Smooth muscle cell (in vitro differentiated cells): ENCODE measurements at regions not wholly inside any gene's neighbourhood (a gene's known extent, or its start where the extent isn't known, plus 50 kb on each side); places are given as distances from the start of the nearest gene placed in this dataset.

Experiments
- DNase-seq: peaks from one replicate; lab custom pipeline; 2025; ENCODE audit not compliant: unreplicated experiment; lab: John Stamatoyannopoulos, UW
- H2AFZ ChIP-seq: fragments of 200-600 bp; sonication (generic); 2 replicates; pipeline ENCODE4 v1.6.0; 2016; ENCODE audit warnings: antibody characterized with exemption, low read depth, mild to moderate bottlenecking
- H3F3A ChIP-seq: fragments of 200-600 bp; sonication (generic); 2 replicates; pipeline ENCODE4 v1.6.0; 2017; ENCODE audit warnings: antibody characterized with exemption, low read depth
- H3K27ac ChIP-seq: fragments of 200-600 bp; sonication (generic); 2 replicates; pipeline ENCODE4 v1.5.1; 2016; ENCODE audit warnings: low read depth, mild to moderate bottlenecking
- H3K27me3 ChIP-seq: fragments of 200-600 bp; sonication (generic); 2 replicates; pipeline ENCODE4 v1.6.1; 2016; ENCODE audit warnings: low read depth, mild to moderate bottlenecking
- H3K36me3 ChIP-seq: fragments of 200-600 bp; sonication (generic); 2 replicates; pipeline ENCODE4 v1.5.1; 2016; ENCODE audit warnings: low read depth
- H3K4me1 ChIP-seq: fragments of 200-600 bp; sonication (generic); 2 replicates; pipeline ENCODE4 v1.5.1; 2016; ENCODE audit warnings: low read depth
- H3K4me2 ChIP-seq: fragments of 200-600 bp; sonication (generic); 2 replicates; pipeline ENCODE4 v1.6.0; 2016; ENCODE audit warnings: mild to moderate bottlenecking
- H3K4me3 ChIP-seq: fragments of 200-600 bp; sonication (generic); 2 replicates; pipeline ENCODE4 v1.5.1; 2016; ENCODE audit warnings: mild to moderate bottlenecking
- H3K79me2 ChIP-seq: fragments of 200-600 bp; sonication (generic); 2 replicates; pipeline ENCODE4 v1.6.0; 2016; ENCODE audit warnings: low read depth, mild to moderate bottlenecking
- H3K9ac ChIP-seq: fragments of 200-600 bp; sonication (generic); 2 replicates; pipeline ENCODE4 v1.6.0; 2016; ENCODE audit warnings: low read depth
- H3K9me3 ChIP-seq: fragments of 200-600 bp; sonication (generic); replicated peaks from 2 replicates; pipeline ENCODE4 v1.5.1; 2016; ENCODE audit warnings: low read depth
- H4K20me1 ChIP-seq: fragments of 200-600 bp; sonication (generic); 2 replicates; pipeline ENCODE4 v1.6.0; 2016; ENCODE audit warnings: low read depth
- WGBS: methylation state at CpG from one replicate; pipeline ENCODE4 v1.1.7; 2016; ENCODE audit warnings: low lambda C conversion rate; 5-methylcytosine and 5-hydroxymethylcytosine counted together
- TF ChIP-seq, protein P1 (sequence below): fragments of 200-600 bp; sonication (generic); IDR thresholded peaks from 2 replicates; pipeline ENCODE4 v1.5.1; 2017; ENCODE audit warnings: borderline replicate concordance, mild to moderate bottlenecking, antibody characterized with exemption; ENCODE audit not compliant: insufficient read depth, poor library complexity, severe bottlenecking

DNA sequence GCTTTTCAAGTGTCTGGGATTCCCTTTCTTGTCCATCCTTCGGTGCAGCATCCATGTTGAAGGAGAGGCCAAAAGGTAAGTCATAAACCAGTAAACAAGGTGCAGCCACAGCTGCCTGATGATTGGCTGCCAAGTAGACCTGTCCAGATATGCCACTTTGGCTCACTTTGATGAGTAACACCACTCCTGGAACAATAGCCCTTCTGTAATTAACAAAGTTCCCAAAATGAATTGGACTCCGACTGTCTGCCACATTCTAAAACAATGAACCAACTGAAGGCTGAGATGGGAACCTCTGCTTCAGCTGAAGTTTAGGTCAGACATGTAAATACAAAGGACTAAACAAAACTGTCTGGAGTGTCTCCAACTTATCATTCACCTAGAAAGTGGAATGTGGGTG lies 82.2 kb upstream of the LGALSL start:
- H3K4me3 ChIP-seq = no peak overlapping the region
- no peak for DNase-seq
- H3K27ac ChIP-seq = no peak overlapping the region
- H3F3A ChIP-seq = no peaks in the 10 kb centered on the region
- H3K79me2 ChIP-seq = no peaks in the 10 kb centered on the region
- no peak overlapping the region for H2AFZ ChIP-seq
- 87% methylated on average over 2 of the region's 2 CpGs for WGBS
- H3K4me2 ChIP-seq = no peak overlapping the region
- H3K9ac ChIP-seq = no peak overlapping the region
- no peaks in the 10 kb centered on the region for H3K4me1 ChIP-seq
- H3K9me3 ChIP-seq = no peaks in the 10 kb centered on the region
- H3K36me3 ChIP-seq = no peaks in the 10 kb centered on the region
- no peaks in the 10 kb centered on the region for H3K27me3 ChIP-seq
- H4K20me1 ChIP-seq = no peaks in the 10 kb centered on the region
- TF ChIP-seq, protein P1, sequence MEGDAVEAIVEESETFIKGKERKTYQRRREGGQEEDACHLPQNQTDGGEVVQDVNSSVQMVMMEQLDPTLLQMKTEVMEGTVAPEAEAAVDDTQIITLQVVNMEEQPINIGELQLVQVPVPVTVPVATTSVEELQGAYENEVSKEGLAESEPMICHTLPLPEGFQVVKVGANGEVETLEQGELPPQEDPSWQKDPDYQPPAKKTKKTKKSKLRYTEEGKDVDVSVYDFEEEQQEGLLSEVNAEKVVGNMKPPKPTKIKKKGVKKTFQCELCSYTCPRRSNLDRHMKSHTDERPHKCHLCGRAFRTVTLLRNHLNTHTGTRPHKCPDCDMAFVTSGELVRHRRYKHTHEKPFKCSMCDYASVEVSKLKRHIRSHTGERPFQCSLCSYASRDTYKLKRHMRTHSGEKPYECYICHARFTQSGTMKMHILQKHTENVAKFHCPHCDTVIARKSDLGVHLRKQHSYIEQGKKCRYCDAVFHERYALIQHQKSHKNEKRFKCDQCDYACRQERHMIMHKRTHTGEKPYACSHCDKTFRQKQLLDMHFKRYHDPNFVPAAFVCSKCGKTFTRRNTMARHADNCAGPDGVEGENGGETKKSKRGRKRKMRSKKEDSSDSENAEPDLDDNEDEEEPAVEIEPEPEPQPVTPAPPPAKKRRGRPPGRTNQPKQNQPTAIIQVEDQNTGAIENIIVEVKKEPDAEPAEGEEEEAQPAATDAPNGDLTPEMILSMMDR = no peak

DNA sequence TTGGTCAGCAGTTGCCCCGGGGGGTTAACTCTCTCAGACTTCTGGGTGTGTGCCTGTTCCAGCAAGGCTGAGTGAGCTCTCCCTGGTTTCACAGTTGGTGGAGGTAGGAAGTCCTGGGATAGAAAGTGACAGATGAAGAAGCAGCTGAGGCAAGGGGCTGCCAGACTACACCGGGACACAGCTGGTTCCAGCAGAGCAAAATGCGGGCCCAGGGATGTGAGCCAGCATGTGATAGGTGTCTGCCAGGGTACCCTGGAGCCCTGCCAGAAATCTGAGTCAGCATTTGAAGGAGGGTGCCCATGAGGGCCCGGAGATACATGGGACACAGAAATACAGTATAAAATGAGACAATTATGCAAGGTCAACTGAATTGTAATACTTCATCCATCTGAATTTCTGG lies 79.3 kb upstream of the LGALSL start:
- no peaks in the 10 kb centered on the region for H3K79me2 ChIP-seq
- no peak overlapping the region for H2AFZ ChIP-seq
- TF ChIP-seq, protein P1 = no peak
- no peaks in the 10 kb centered on the region for H3F3A ChIP-seq
- no peak overlapping the region for H3K4me3 ChIP-seq
- H3K27ac ChIP-seq = no peak overlapping the region
- no peaks in the 10 kb centered on the region for H4K20me1 ChIP-seq
- no peaks in the 10 kb centered on the region for H3K4me1 ChIP-seq
- no peaks in the 10 kb centered on the region for H3K9me3 ChIP-seq
- no peaks in the 10 kb centered on the region for H3K27me3 ChIP-seq
- no peak overlapping the region for H3K4me2 ChIP-seq
- WGBS = 97% methylated on average over 4 of the region's 4 CpGs
- H3K9ac ChIP-seq = no peak overlapping the region
- DNase-seq = no peak
- no peaks in the 10 kb centered on the region for H3K36me3 ChIP-seq

DNA sequence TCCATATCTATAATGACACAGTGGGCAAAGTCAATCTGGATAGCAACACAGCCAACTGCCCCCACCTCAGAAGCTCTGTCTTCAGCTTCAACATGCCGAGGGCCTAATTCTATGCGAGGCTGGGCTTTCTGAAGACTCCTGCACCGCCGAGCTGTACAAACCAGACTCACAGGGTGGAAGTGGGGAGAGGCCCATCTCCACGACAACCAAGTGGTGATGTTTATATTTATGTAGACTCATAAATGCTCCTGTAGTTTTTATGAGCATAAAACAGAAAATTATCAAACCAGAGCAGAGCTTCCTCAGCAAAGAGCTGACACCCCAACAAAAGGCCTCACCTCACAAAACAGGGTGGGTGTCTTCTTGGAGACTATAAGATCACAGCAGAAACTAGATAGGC lies 77.0 kb upstream of the LGALSL start:
- Histone ChIP-seq H3K79me2 (no peaks in the 10 kb centered on the region), H3K4me3 (no peak overlapping the region), H3K36me3 (no peaks in the 10 kb centered on the region), H3K27ac (peak overlapping the region; percentile 5), H3F3A (no peaks in the 10 kb centered on the region), H3K4me1 (no peaks in the 10 kb centered on the region), H3K4me2 (no peak overlapping the region), H3K27me3 (no peaks in the 10 kb centered on the region), H3K9me3 (no peaks in the 10 kb centered on the region), H2AFZ (no peak overlapping the region), H4K20me1 (no peaks in the 10 kb centered on the region), H3K9ac (no peak overlapping the region)
- TF ChIP-seq, protein P1 = no peak
- DNase-seq = no peak
- WGBS = 55% methylated on average over 5 of the region's 5 CpGs

DNA sequence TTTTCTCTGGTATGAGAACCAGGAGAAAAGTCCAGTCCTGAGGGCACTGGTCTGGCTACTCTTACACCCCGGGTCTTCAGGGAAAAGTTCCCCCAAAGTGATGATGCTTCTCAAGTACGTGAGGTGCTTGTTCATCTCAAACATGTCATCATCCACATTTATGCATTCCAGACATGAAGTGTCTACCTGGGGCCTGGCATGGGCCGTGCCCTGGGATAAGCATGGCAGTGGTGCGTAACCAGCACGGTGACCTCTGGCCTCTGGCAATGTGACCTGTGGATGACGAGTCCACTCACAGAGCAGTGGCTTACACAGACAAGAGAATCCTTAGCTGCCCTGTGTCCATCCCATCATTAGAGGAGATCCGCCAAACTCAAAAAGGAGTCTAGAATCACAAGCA lies 74.8 kb upstream of the LGALSL start:
- H2AFZ ChIP-seq = no peak overlapping the region
- H3K36me3 ChIP-seq = no peaks in the 10 kb centered on the region
- no peaks in the 10 kb centered on the region for H3K79me2 ChIP-seq
- no peak for DNase-seq
- 93% methylated on average over 7 of the region's 7 CpGs for whole genome bisulfite sequencing
- no peaks in the 10 kb centered on the region for H4K20me1 ChIP-seq
- TF ChIP-seq, protein P1 = no peak
- no peaks in the 10 kb centered on the region for H3F3A ChIP-seq
- no peaks in the 10 kb centered on the region for H3K4me1 ChIP-seq
- no peak overlapping the region for H3K27ac ChIP-seq
- H3K9me3 ChIP-seq = no peaks in the 10 kb centered on the region
- no peak overlapping the region for H3K4me3 ChIP-seq
- no peak overlapping the region for H3K4me2 ChIP-seq
- no peak overlapping the region for H3K9ac ChIP-seq
- no peaks in the 10 kb centered on the region for H3K27me3 ChIP-seq
